Activated T-helper 2 cell treated with anti-CD3 and anti-CD28 coated beads, Interferon-gamma antibody, Interleukin-2, Interleukin-4, amounts not matched to agents 10 μg/mL and 5 μg/mL and 100 μg/mL, durations not matched to agents 14 hours and 24 hours and 36 hours (primary cell): ENCODE measurements at regions not wholly inside any gene's neighbourhood (a gene's known extent, or its start where the extent isn't known, plus 50 kb on each side); places are given as distances from the start of the nearest gene placed in this dataset.
"Not testable (repeated sequence)": the region's sequence is repeated elsewhere in the genome, so short reads cannot be mapped to it uniquely, and the experiment has no call there.

Experiments used
- DNase-seq: peaks from one replicate; pipeline ENCODE4 v3.0.0; 2021; ENCODE audit warnings: low spot score
- H3K27ac Mint-ChIP-seq: one replicate; pipeline ENCODE4 v1.8.0; 2021; ENCODE audit warnings: mixed read lengths
- H3K27me3 Mint-ChIP-seq: one replicate; pipeline ENCODE4 v1.8.0; 2021; ENCODE audit warnings: low read depth, mixed read lengths
- H3K36me3 Mint-ChIP-seq: one replicate; pipeline ENCODE4 v1.8.0; 2021; ENCODE audit warnings: low read depth, mixed read lengths
- H3K4me1 Mint-ChIP-seq: one replicate; pipeline ENCODE4 v1.8.0; 2021; ENCODE audit warnings: low read depth, mixed read lengths
- H3K4me3 Mint-ChIP-seq: one replicate; pipeline ENCODE4 v1.8.0; 2021; ENCODE audit warnings: low read depth, mild to moderate bottlenecking, moderate library complexity, mixed read lengths
- H3K9me3 Mint-ChIP-seq: one replicate; pipeline ENCODE4 v1.8.0; 2021; ENCODE audit warnings: mixed read lengths
- intact Hi-C: fragments of 100-400 bp; cut with micrococcal nuclease; formaldehyde crosslinking; loops from one replicate; pipeline ENCODE4 v1.15.1; 2023

GRCh38 chr5:109544873-109545272 is 135.1 kb upstream of the PJA2 start:
- DNase-seq, H3K27me3 Mint-ChIP-seq, H3K36me3 Mint-ChIP-seq, intact Hi-C loops, H3K27ac Mint-ChIP-seq, H3K4me1 Mint-ChIP-seq, H3K9me3 Mint-ChIP-seq, H3K4me3 Mint-ChIP-seq: not testable (repeated sequence)

DNA sequence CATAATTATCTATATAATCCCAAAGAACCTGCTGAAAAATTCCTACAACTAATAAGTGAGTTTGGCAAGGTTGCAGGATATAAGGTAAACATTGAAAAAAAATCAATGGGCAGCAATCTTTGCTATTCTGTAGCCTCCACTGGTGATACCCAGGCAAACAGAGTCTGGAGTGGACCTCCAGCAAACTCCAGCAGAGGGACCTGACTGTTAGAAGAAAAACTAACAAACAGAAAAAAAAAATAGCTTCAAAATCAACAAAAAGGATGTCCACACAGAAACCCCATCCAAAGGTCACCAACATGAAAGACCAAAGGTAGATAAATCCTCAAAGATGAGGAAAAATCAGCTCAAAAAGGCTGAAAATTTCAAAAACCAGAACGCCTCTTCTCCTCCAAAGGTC is 128.9 kb upstream of the PJA2 start:
- H3K4me3 Mint-ChIP-seq, H3K36me3 Mint-ChIP-seq, H3K27ac Mint-ChIP-seq, DNase-seq, H3K4me1 Mint-ChIP-seq, H3K9me3 Mint-ChIP-seq, H3K27me3 Mint-ChIP-seq, intact Hi-C loops: not testable (repeated sequence)

GRCh38 chr5:109535090-109535489 is 125.3 kb upstream of the PJA2 start:
- H3K27me3 Mint-ChIP-seq, H3K9me3 Mint-ChIP-seq, H3K4me3 Mint-ChIP-seq, intact Hi-C loops, H3K36me3 Mint-ChIP-seq, DNase-seq, H3K4me1 Mint-ChIP-seq, H3K27ac Mint-ChIP-seq: not testable (repeated sequence)

DNA sequence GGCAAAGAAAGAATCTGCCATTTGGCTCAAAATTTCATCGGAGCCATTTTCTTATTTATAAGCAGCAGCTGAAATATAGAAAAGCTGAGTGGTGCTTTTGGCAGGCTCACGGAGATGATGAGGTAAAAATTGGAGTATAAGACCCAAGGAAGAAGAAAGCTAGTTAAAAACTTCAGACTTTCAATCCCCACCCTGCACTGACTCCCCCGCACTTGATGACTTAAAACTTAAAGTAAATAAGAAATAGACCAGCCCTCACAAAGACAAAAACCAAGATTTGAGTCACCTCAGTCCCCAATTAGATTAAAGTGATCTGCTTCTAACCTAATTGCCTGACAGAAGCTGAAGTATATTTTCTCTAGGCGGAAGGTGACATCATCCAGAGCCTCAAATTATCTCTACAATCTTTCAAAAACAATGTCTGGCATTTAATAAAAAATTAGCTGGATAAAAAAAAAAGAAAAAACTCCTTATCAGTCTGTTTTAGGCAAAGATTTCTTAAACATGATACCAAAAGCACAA is 124.0 kb upstream of the PJA2 start:
- Mint-ChIP-seq H3K9me3 (no peaks in the 10 kb centered on the region), H3K4me1 (no peaks in the 10 kb centered on the region)

DNA sequence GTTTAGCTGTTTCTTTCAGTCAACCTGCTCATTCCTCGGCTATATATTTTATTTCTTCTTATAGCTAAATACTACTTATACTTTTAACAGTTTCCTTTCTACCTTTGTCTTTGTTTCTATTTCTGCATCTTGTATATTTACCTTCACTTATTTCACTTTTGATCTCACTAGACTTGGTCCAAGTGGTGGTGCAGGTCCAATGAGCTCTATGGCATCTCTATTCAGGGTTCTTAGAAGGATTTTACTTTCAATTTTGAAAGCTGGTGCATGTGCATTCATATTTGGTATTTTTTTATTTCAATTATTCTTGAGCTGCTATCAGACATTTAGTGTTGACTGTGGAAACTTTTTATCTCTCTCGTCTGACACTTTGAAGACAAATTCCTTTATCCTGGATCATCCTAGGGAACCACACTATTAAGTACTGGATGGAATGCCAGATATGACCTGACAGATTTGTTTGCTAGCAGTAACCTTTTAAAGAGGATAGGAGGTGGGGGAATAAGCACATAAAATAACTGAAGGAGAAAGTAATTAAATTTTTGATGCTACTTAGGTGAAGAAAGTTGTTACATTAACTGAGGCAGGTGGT is 123.1 kb upstream of the PJA2 start:
- no peaks in the 10 kb centered on the region for H3K4me1 Mint-ChIP-seq
- H3K27me3 Mint-ChIP-seq = no peaks in the 10 kb centered on the region
- DNase-seq = no peak
- H3K36me3 Mint-ChIP-seq = no peaks in the 10 kb centered on the region
- intact Hi-C loops = no loop called here
- H3K4me3 Mint-ChIP-seq = no peak overlapping the region
- H3K9me3 Mint-ChIP-seq = no peaks in the 10 kb centered on the region
- H3K27ac Mint-ChIP-seq = no peak overlapping the region

More for the DNA sequence above, 124.0 kb upstream of the PJA2 start:
- no peak overlapping the region for H3K27ac Mint-ChIP-seq
- H3K36me3 Mint-ChIP-seq = no peaks in the 10 kb centered on the region
- no peaks in the 10 kb centered on the region for H3K27me3 Mint-ChIP-seq
- no peak for DNase-seq
- intact Hi-C loops = no loop called here
- H3K4me3 Mint-ChIP-seq = no peak overlapping the region

DNA sequence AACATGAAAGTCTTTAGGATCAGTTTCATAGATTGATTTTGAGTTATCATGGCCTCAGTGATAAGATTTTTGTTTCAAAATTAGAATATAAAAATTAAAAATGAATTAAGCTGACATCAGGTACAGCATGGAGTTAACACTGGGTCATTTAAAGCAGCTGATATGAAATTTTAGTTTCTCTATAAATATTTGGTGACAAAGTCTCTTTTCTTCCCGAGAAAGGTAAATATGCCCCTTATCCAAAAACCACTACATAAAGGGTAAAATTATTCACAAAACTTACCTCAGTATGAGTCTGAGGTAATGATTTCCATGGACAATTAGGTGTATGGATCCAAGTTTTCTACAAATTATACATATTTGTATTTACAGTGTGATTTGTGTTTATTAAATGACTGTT is 121.5 kb upstream of the PJA2 start:
- intact Hi-C loops = no loop called here
- Mint-ChIP-seq H3K27me3 (no peaks in the 10 kb centered on the region), H3K4me3 (no peak overlapping the region), H3K27ac (no peak overlapping the region), H3K9me3 (no peaks in the 10 kb centered on the region), H3K4me1 (no peaks in the 10 kb centered on the region), H3K36me3 (no peaks in the 10 kb centered on the region)
- DNase-seq = no peak

DNA sequence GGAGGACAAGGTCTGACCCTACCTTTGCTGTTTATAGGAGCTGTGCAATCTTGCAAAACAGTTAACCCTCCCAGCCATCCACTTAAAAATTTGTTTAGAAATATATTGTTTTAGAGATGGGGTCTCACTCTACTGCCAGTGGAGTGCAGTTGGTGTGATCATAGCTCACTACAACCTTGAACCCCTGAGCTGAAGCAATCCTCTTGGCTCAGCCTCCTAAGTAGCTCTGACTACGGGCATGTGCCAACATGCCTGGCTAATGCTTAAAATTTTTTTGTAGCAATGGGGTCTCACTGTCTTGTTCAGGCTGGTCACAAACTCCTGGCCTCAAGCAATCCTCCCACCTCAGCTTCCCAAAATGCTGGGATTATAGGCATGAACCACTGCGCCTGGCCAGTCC is 120.2 kb upstream of the PJA2 start:
- no peak for DNase-seq
- Mint-ChIP-seq H3K9me3 (no peaks in the 10 kb centered on the region), H3K4me1 (no peaks in the 10 kb centered on the region), H3K36me3 (no peaks in the 10 kb centered on the region), H3K27me3 (no peaks in the 10 kb centered on the region), H3K27ac (no peak overlapping the region), H3K4me3 (no peak overlapping the region)
- intact Hi-C loops = no loop called here

DNA sequence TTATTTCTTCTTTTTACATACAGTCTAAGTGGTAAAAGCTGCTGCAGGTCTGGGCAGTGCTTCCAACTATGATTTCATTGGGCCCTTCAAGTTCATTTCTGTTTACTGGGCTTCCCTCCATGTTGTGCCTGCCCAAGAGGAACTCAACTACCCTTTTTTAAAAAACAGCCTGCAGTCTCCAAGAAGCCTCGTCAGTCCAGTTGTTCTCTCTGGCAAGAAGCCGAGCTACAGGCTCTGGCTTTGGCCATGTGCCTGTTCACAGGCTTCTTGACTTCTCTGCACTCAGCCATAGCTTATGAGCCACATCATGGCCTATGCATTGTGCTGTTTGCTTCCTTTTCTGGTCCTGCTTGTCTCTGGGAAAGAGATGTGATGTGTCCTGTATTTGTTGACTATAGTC is 119.7 kb upstream of the PJA2 start:
- no peaks in the 10 kb centered on the region for H3K27me3 Mint-ChIP-seq
- no peaks in the 10 kb centered on the region for H3K9me3 Mint-ChIP-seq
- DNase-seq = no peak
- no peaks in the 10 kb centered on the region for H3K36me3 Mint-ChIP-seq
- intact Hi-C loops = no loop called here
- H3K4me3 Mint-ChIP-seq = no peak overlapping the region
- H3K27ac Mint-ChIP-seq = no peak overlapping the region
- H3K4me1 Mint-ChIP-seq = no peaks in the 10 kb centered on the region

DNA sequence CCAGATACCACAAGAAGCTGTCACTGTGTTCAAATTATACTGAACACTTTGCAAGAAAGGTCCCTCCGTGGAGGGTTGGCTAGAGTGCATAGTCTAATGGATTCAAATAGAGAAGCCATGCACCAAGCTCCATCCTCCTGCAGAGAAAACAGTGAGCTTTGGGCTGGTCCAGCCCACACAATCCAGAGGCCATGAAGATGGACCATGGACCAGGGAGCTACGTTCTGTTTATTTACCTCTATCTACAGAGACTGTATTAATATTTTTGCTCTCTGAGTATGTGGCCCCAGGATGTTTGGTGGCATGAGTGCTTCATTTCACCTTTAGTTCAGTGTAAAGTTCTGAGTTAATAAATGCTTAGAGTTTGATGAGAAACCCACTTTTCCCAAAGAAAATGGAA is 114.8 kb upstream of the PJA2 start:
- H3K27ac Mint-ChIP-seq = no peak overlapping the region
- no peaks in the 10 kb centered on the region for H3K4me1 Mint-ChIP-seq
- no peak overlapping the region for H3K4me3 Mint-ChIP-seq
- intact Hi-C loops = no loop called here
- H3K9me3 Mint-ChIP-seq = no peaks in the 10 kb centered on the region
- no peak for DNase-seq
- H3K27me3 Mint-ChIP-seq = no peaks in the 10 kb centered on the region
- no peaks in the 10 kb centered on the region for H3K36me3 Mint-ChIP-seq

- intact Hi-C loops = no loop called here
- Mint-ChIP-seq H3K4me3 (no peak overlapping the region), H3K4me1 (no peaks in the 10 kb centered on the region), H3K36me3 (no peaks in the 10 kb centered on the region), H3K27me3 (no peaks in the 10 kb centered on the region), H3K27ac (no peak overlapping the region), H3K9me3 (no peaks in the 10 kb centered on the region)
- no peak for DNase-seq
These were observed 114.3 kb upstream of the PJA2 start for GRCh38 chr5:109524026-109524425.

GRCh38 chr5:109522404-109522803 is 112.6 kb upstream of the PJA2 start:
- intact Hi-C loops = no loop called here
- no peaks in the 10 kb centered on the region for H3K36me3 Mint-ChIP-seq
- no peaks in the 10 kb centered on the region for H3K4me1 Mint-ChIP-seq
- no peak overlapping the region for H3K27ac Mint-ChIP-seq
- DNase-seq = no peak
- H3K4me3 Mint-ChIP-seq = no peak overlapping the region
- H3K9me3 Mint-ChIP-seq = no peaks in the 10 kb centered on the region
- no peaks in the 10 kb centered on the region for H3K27me3 Mint-ChIP-seq

- no peak overlapping the region for H3K4me3 Mint-ChIP-seq
- no peak overlapping the region for H3K27ac Mint-ChIP-seq
- no peaks in the 10 kb centered on the region for H3K27me3 Mint-ChIP-seq
- no peaks in the 10 kb centered on the region for H3K9me3 Mint-ChIP-seq
- no peaks in the 10 kb centered on the region for H3K36me3 Mint-ChIP-seq
- no peak for DNase-seq
- no peaks in the 10 kb centered on the region for H3K4me1 Mint-ChIP-seq
- intact Hi-C loops = no loop called here
These were observed 109.6 kb upstream of the PJA2 start for GRCh38 chr5:109519416-109519815.

- Mint-ChIP-seq H3K36me3 (no peaks in the 10 kb centered on the region), H3K27me3 (no peaks in the 10 kb centered on the region), H3K9me3 (no peaks in the 10 kb centered on the region), H3K27ac (no peak overlapping the region), H3K4me1 (no peaks in the 10 kb centered on the region), H3K4me3 (no peak overlapping the region)
- intact Hi-C loops = no loop called here
- no peak for DNase-seq
These were observed 106.6 kb upstream of the PJA2 start for GRCh38 chr5:109516390-109516789.
